ENCODE measurements at regions not wholly inside any gene's neighbourhood (a gene's known extent, or its start where the extent isn't known, plus 50 kb on each side); places are given as distances from the start of the nearest gene placed in this dataset.

- DNase-seq (ENCODE audit: low spot score), result no peak
- CTCF ChIA-PET (ENCODE audit: unreplicated experiment), result no interaction called here
- H4K20me1 ChIP-seq (ENCODE audit: insufficient read depth, low read length), result no peaks in the 10 kb centered on the region; the same call in 1 of the 2 replicates
- no peak overlapping the region for H3K27ac ChIP-seq (ENCODE audit: low read depth, low read length, poor library complexity, severe bottlenecking)
- intact Hi-C loops (cut with micrococcal nuclease; ENCODE audit: unreplicated experiment), result no loop called here
- no peaks in the 10 kb centered on the region for H3K36me3 ChIP-seq (ENCODE audit: insufficient read depth, low read length)
- no peak overlapping the region for H2AFZ ChIP-seq (ENCODE audit: low read length)
- TF ChIP-seq, protein P1, sequence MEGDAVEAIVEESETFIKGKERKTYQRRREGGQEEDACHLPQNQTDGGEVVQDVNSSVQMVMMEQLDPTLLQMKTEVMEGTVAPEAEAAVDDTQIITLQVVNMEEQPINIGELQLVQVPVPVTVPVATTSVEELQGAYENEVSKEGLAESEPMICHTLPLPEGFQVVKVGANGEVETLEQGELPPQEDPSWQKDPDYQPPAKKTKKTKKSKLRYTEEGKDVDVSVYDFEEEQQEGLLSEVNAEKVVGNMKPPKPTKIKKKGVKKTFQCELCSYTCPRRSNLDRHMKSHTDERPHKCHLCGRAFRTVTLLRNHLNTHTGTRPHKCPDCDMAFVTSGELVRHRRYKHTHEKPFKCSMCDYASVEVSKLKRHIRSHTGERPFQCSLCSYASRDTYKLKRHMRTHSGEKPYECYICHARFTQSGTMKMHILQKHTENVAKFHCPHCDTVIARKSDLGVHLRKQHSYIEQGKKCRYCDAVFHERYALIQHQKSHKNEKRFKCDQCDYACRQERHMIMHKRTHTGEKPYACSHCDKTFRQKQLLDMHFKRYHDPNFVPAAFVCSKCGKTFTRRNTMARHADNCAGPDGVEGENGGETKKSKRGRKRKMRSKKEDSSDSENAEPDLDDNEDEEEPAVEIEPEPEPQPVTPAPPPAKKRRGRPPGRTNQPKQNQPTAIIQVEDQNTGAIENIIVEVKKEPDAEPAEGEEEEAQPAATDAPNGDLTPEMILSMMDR (conservative IDR thresholded peaks at IDR 0.05; ENCODE audit: low read length), result no peak
- no peak for TF ChIP-seq EZH2phosphoT487 (IDR thresholded peaks at IDR 0.05; ENCODE audit: borderline replicate concordance, low read depth, low read length)
- no peaks in the 10 kb centered on the region for H3K9me3 ChIP-seq (ENCODE audit: low read length)
- H3K79me2 ChIP-seq (ENCODE audit: insufficient read depth, low read depth, low read length), result no peaks in the 10 kb centered on the region
- no peaks in the 10 kb centered on the region for H3K9me2 ChIP-seq (ENCODE audit: insufficient read depth, low read length)
- POLR2A ChIA-PET, result no interaction called here
- no peak overlapping the region for H3K4me2 ChIP-seq (ENCODE audit: low read length)
- H3K4me3 ChIP-seq (ENCODE audit: low read depth, low read length, poor library complexity, severe bottlenecking), result no peak overlapping the region
- no peaks in the 10 kb centered on the region for H3K4me1 ChIP-seq (ENCODE audit: insufficient read depth, low read length, poor library complexity, severe bottlenecking)
- BruUV-seq (replicated peaks), result no TSS peak
Measured at GRCh38 chr10:118516716-118517115, 78.7 kb downstream of the PRLHR start.

DNA sequence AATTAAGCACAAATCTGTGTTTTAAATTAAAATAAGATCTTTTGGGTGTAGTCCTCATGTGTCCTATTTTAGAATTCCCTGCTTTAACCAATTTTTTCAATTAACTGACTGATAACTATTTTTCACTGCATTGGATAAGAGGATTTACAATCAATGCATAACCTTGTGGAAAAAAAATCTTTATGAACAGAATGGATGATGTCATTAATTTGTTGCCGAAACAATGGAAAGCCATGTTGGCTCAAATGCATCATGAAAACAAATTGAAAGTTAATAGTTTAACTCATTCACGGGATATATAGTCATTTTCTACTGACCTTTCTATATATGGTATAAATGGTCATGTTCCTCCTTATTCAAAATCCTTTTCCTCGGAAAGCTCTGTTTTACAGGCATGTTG, 82.3 kb downstream of the PRLHR start:
- H3K36me3 ChIP-seq (ENCODE audit: insufficient read depth, low read length), result no peaks in the 10 kb centered on the region
- TF ChIP-seq EZH2phosphoT487 (IDR thresholded peaks at IDR 0.05; ENCODE audit: borderline replicate concordance, low read depth, low read length), result no peak
- TF ChIP-seq, protein P1 (conservative IDR thresholded peaks at IDR 0.05; ENCODE audit: low read length), result no peak
- no peaks in the 10 kb centered on the region for H3K9me2 ChIP-seq (ENCODE audit: insufficient read depth, low read length)
- H3K9me3 ChIP-seq (ENCODE audit: low read length), result no peaks in the 10 kb centered on the region
- no peaks in the 10 kb centered on the region for H3K4me1 ChIP-seq (ENCODE audit: insufficient read depth, low read length, poor library complexity, severe bottlenecking)
- no peak overlapping the region for H2AFZ ChIP-seq (ENCODE audit: low read length)
- no peaks in the 10 kb centered on the region for H3K79me2 ChIP-seq (ENCODE audit: insufficient read depth, low read depth, low read length)
- DNase-seq (ENCODE audit: low spot score), result no peak
- H3K4me2 ChIP-seq (ENCODE audit: low read length), result no peak overlapping the region
- no TSS peak for BruUV-seq (replicated peaks)
- POLR2A ChIA-PET, result no interaction called here
- CTCF ChIA-PET (ENCODE audit: unreplicated experiment), result no interaction called here
- H3K4me3 ChIP-seq (ENCODE audit: low read depth, low read length, poor library complexity, severe bottlenecking), result no peak overlapping the region
- intact Hi-C loops (cut with micrococcal nuclease; ENCODE audit: unreplicated experiment), result no loop called here
- no peak overlapping the region for H3K27ac ChIP-seq (ENCODE audit: low read depth, low read length, poor library complexity, severe bottlenecking)
- no peaks in the 10 kb centered on the region; the same call in 1 of the 2 replicates for H4K20me1 ChIP-seq (ENCODE audit: insufficient read depth, low read length)

DNA sequence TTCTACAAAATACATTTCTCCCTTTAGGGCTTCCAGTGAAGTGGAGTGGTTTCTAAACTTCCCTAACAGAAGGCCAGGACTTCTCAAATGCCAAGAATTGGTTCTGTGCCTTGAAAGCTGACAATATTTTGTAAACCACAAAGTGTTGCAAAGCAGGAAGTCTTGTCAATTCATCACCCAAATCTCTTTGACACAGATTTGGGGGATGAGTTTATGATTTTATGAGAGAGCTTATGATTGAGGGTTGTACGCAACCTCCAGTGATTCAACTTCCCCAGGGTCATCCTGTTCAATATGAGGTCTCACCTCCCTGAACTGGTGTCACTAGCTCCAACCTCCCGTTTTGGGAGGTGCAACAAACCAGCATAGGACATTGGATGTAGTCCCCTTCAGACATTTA, 83.7 kb downstream of the PRLHR start:
- no TSS peak for BruUV-seq (replicated peaks)
- POLR2A ChIA-PET, result interaction anchor here (1.0 kb wide), 1 partner anchor 1556 kb away, joined by 8 read pairs; no protein-coding TSS in a partner anchor
- Histone ChIP-seq H3K36me3 (ENCODE audit: insufficient read depth, low read length) (no peaks in the 10 kb centered on the region), H3K9me3 (ENCODE audit: low read length) (no peaks in the 10 kb centered on the region), H3K4me2 (ENCODE audit: low read length) (no peak overlapping the region), H3K4me1 (ENCODE audit: insufficient read depth, low read length, poor library complexity, severe bottlenecking) (no peaks in the 10 kb centered on the region), H3K4me3 (ENCODE audit: low read depth, low read length, poor library complexity, severe bottlenecking) (no peak overlapping the region), H4K20me1 (ENCODE audit: insufficient read depth, low read length) (no peaks in the 10 kb centered on the region), H3K9me2 (ENCODE audit: insufficient read depth, low read length) (no peaks in the 10 kb centered on the region), H2AFZ (ENCODE audit: low read length) (no peak overlapping the region), H3K27ac (ENCODE audit: low read depth, low read length, poor library complexity, severe bottlenecking) (no peak overlapping the region), H3K79me2 (ENCODE audit: insufficient read depth, low read depth, low read length) (no peaks in the 10 kb centered on the region)
- TF ChIP-seq, protein P1 (conservative IDR thresholded peaks at IDR 0.05; ENCODE audit: low read length), result no peak
- no peak for DNase-seq (ENCODE audit: low spot score)
- CTCF ChIA-PET (ENCODE audit: unreplicated experiment), result no interaction called here
- intact Hi-C loops (cut with micrococcal nuclease; ENCODE audit: unreplicated experiment), result no loop called here

Data from OCI-LY7 (cell line).